ENCODE measurements at regions not wholly inside any gene's neighbourhood (a gene's known extent, or its start where the extent isn't known, plus 50 kb on each side); places are given as distances from the start of the nearest gene placed in this dataset.

DNA sequence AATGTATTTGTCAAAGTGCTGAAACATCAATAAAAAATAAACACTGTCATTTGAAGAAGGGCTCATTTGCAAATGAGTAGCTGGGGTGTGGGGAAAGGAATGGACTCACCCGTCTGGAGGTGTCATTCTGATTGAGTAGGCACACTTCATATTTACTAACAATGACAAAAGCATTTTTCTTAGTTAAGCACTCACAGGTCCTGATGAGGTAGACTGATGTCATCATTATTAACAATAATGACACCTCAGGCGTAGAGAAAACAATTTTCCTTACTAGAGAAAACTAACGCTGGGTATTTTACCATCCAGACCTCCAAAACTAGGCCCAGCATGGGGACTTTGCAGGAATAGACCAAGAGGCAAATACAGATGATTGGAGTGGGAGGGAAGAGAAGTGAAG is 76.0 kb downstream of the UNC5CL start:
- no peak overlapping the region for H3K4me3 ChIP-seq (ENCODE audit: low read length)
- peaks cover 8% of the 10 kb centered on the region for H3K27me3 ChIP-seq (ENCODE audit: control insufficient read depth, low read length)
- no peaks in the 10 kb centered on the region for H3K9me2 ChIP-seq (replicated peaks; ENCODE audit: control insufficient read depth, low read length)
- no peaks in the 10 kb centered on the region for H3K36me3 ChIP-seq (ENCODE audit: control insufficient read depth, low read length)
- TF ChIP-seq, protein P1, sequence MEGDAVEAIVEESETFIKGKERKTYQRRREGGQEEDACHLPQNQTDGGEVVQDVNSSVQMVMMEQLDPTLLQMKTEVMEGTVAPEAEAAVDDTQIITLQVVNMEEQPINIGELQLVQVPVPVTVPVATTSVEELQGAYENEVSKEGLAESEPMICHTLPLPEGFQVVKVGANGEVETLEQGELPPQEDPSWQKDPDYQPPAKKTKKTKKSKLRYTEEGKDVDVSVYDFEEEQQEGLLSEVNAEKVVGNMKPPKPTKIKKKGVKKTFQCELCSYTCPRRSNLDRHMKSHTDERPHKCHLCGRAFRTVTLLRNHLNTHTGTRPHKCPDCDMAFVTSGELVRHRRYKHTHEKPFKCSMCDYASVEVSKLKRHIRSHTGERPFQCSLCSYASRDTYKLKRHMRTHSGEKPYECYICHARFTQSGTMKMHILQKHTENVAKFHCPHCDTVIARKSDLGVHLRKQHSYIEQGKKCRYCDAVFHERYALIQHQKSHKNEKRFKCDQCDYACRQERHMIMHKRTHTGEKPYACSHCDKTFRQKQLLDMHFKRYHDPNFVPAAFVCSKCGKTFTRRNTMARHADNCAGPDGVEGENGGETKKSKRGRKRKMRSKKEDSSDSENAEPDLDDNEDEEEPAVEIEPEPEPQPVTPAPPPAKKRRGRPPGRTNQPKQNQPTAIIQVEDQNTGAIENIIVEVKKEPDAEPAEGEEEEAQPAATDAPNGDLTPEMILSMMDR (IDR thresholded peaks at IDR 0.05; ENCODE audit: low read depth, low read length, poor library complexity, severe bottlenecking) = no peak
- TF ChIP-seq EZH2phosphoT487 (IDR thresholded peaks at IDR 0.05; ENCODE audit: borderline replicate concordance, low read length) = no peak
- H4K20me1 ChIP-seq (ENCODE audit: control insufficient read depth, insufficient read depth, low read depth, low read length) = no peaks in the 10 kb centered on the region
- H3K27ac ChIP-seq (ENCODE audit: low read depth, low read length) = no peak overlapping the region
- no peaks in the 10 kb centered on the region for H3K4me1 ChIP-seq (ENCODE audit: control insufficient read depth, low read length)
- no peaks in the 10 kb centered on the region for H3F3A ChIP-seq (ENCODE audit: control insufficient read depth, insufficient read depth)
- no peaks in the 10 kb centered on the region for H3K79me2 ChIP-seq (ENCODE audit: control insufficient read depth, low read length)
- H3K9me3 ChIP-seq (ENCODE audit: control insufficient read depth, insufficient read depth, low read length) = no peaks in the 10 kb centered on the region
- no peak overlapping the region for H3K4me2 ChIP-seq (ENCODE audit: low read length)

DNA sequence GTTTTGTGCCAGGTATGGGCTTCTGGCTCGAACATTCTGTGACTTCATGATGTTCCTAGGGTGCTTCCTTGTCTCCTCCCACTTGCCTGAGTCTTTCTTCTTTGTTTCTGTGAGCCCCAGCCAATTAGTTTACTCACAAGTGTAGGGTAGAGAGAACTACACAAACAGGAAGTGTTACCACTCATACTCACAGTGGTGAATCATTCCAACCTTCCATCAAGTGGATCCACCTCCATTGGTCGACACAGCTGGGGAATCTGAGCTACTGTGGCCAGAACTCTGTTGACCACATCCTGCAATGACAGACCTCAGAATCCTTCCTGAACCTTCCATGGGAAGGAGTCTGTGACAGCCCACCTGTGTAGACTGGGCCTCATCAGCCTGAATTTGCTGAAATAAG is 76.8 kb downstream of the UNC5CL start:
- peaks cover 5% of the 10 kb centered on the region for H3K27me3 ChIP-seq (ENCODE audit: control insufficient read depth, low read length)
- H3K4me2 ChIP-seq (ENCODE audit: low read length) = no peak overlapping the region
- H3K27ac ChIP-seq (ENCODE audit: low read depth, low read length) = no peak overlapping the region
- no peaks in the 10 kb centered on the region for H3K36me3 ChIP-seq (ENCODE audit: control insufficient read depth, low read length)
- no peaks in the 10 kb centered on the region for H3K9me3 ChIP-seq (ENCODE audit: control insufficient read depth, insufficient read depth, low read length)
- no peaks in the 10 kb centered on the region for H4K20me1 ChIP-seq (ENCODE audit: control insufficient read depth, insufficient read depth, low read depth, low read length)
- H3K79me2 ChIP-seq (ENCODE audit: control insufficient read depth, low read length) = no peaks in the 10 kb centered on the region
- no peaks in the 10 kb centered on the region for H3K4me1 ChIP-seq (ENCODE audit: control insufficient read depth, low read length)
- H3K4me3 ChIP-seq (ENCODE audit: low read length) = no peak overlapping the region
- TF ChIP-seq, protein P1 (IDR thresholded peaks at IDR 0.05; ENCODE audit: low read depth, low read length, poor library complexity, severe bottlenecking) = no peak
- TF ChIP-seq EZH2phosphoT487 (IDR thresholded peaks at IDR 0.05; ENCODE audit: borderline replicate concordance, low read length) = no peak
- H3F3A ChIP-seq (ENCODE audit: control insufficient read depth, insufficient read depth) = no peaks in the 10 kb centered on the region
- no peaks in the 10 kb centered on the region for H3K9me2 ChIP-seq (replicated peaks; ENCODE audit: control insufficient read depth, low read length)

DNA sequence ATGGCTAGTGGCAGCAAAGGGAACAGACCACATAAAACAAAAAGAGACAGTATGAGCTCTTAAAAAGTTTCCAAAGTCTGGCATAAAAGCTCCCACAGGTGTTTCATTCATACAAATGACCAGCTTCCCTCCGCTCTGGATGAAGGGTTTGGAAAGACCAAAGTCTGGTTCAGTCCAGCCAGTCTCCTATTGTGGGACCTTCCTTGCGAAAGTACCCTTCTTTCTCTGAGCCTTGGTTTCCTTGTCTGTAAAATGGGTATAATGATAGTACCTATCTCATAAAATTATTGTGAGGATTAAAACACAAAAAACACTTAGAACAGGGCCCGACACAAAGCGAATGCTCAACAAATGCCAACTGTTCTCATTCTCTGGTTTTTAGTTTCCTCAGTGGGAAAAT is 77.2 kb downstream of the UNC5CL start:
- no peaks in the 10 kb centered on the region for H4K20me1 ChIP-seq (ENCODE audit: control insufficient read depth, insufficient read depth, low read depth, low read length)
- H3K9me2 ChIP-seq (replicated peaks; ENCODE audit: control insufficient read depth, low read length) = no peaks in the 10 kb centered on the region
- no peaks in the 10 kb centered on the region for H3K9me3 ChIP-seq (ENCODE audit: control insufficient read depth, insufficient read depth, low read length)
- TF ChIP-seq, protein P1 (IDR thresholded peaks at IDR 0.05; ENCODE audit: low read depth, low read length, poor library complexity, severe bottlenecking) = no peak
- no peak for TF ChIP-seq EZH2phosphoT487 (IDR thresholded peaks at IDR 0.05; ENCODE audit: borderline replicate concordance, low read length)
- no peak overlapping the region for H3K4me3 ChIP-seq (ENCODE audit: low read length)
- H3K4me2 ChIP-seq (ENCODE audit: low read length) = no peak overlapping the region
- no peak overlapping the region for H3K27ac ChIP-seq (ENCODE audit: low read depth, low read length)
- no peaks in the 10 kb centered on the region for H3K4me1 ChIP-seq (ENCODE audit: control insufficient read depth, low read length)
- peaks cover 8% of the 10 kb centered on the region for H3K27me3 ChIP-seq (ENCODE audit: control insufficient read depth, low read length)
- no peaks in the 10 kb centered on the region for H3K36me3 ChIP-seq (ENCODE audit: control insufficient read depth, low read length)
- no peaks in the 10 kb centered on the region for H3F3A ChIP-seq (ENCODE audit: control insufficient read depth, insufficient read depth)
- no peaks in the 10 kb centered on the region for H3K79me2 ChIP-seq (ENCODE audit: control insufficient read depth, low read length)

Measured in DOHH2 (cell line).